NK-92 treated with Interleukin-12 subunit alpha and Interleukin-12 subunit beta, amount 100 ng/mL, for 24 hours (cell line): ENCODE measurements at regions not wholly inside any gene's neighbourhood (a gene's known extent, or its start where the extent isn't known, plus 50 kb on each side); places are given as distances from the start of the nearest gene placed in this dataset.
"Not testable (repeated sequence)": the region's sequence is repeated elsewhere in the genome, so short reads cannot be mapped to it uniquely, and the experiment has no call there.

Experiments used
- DNase-seq: peaks from one replicate; lab custom pipeline; 2025; lab: John Stamatoyannopoulos, UW

GRCh38 chr16:86343796-86344585, 166.3 kb upstream of the FOXF1 start:
- DNase-seq: no peak

- DNase-seq: no peak
These were observed 165.8 kb upstream of the FOXF1 start for GRCh38 chr16:86344586-86344871.

- no peak for DNase-seq
These were observed 165.4 kb upstream of the FOXF1 start for GRCh38 chr16:86344881-86345280.

- DNase-seq: no peak
These were observed 164.8 kb upstream of the FOXF1 start for GRCh38 chr16:86345516-86345915.

GRCh38 chr16:86346034-86346433, 164.3 kb upstream of the FOXF1 start:
- no peak for DNase-seq

GRCh38 chr16:86347090-86347489, 163.2 kb upstream of the FOXF1 start:
- no peak for DNase-seq

- no peak for DNase-seq
These were observed 162.3 kb upstream of the FOXF1 start for GRCh38 chr16:86347916-86348555.

GRCh38 chr16:86349338-86349900, 160.9 kb upstream of the FOXF1 start:
- no peak for DNase-seq

GRCh38 chr16:86350289-86350688, 160.0 kb upstream of the FOXF1 start:
- DNase-seq: no peak

- DNase-seq: no peak
These were observed 159.1 kb upstream of the FOXF1 start for GRCh38 chr16:86351041-86351784.

GRCh38 chr16:86351785-86352139, 158.6 kb upstream of the FOXF1 start:
- not testable (repeated sequence) for DNase-seq

- no peak for DNase-seq
These were observed 157.2 kb upstream of the FOXF1 start for GRCh38 chr16:86353148-86353547.

- no peak for DNase-seq
These were observed 156.4 kb upstream of the FOXF1 start for GRCh38 chr16:86353948-86354347.

- DNase-seq: no peak
These were observed 155.4 kb upstream of the FOXF1 start for GRCh38 chr16:86354641-86355513.

- no peak for DNase-seq
These were observed 154.8 kb upstream of the FOXF1 start for GRCh38 chr16:86355531-86355930.

GRCh38 chr16:86355951-86356350, 154.4 kb upstream of the FOXF1 start:
- DNase-seq: no peak

- DNase-seq: no peak
These were observed 153.5 kb upstream of the FOXF1 start for GRCh38 chr16:86356804-86357203.

- no peak for DNase-seq
These were observed 153.0 kb upstream of the FOXF1 start for GRCh38 chr16:86357303-86357702.

GRCh38 chr16:86357950-86358349, 152.4 kb upstream of the FOXF1 start:
- no peak for DNase-seq

- DNase-seq: no peak
These were observed 150.8 kb upstream of the FOXF1 start for GRCh38 chr16:86359571-86359970.

GRCh38 chr16:86362155-86362849, 148.0 kb upstream of the FOXF1 start:
- DNase-seq: no peak
